ENCODE measurements at regions not wholly inside any gene's neighbourhood (a gene's known extent, or its start where the extent isn't known, plus 50 kb on each side); places are given as distances from the start of the nearest gene placed in this dataset.

DNA sequence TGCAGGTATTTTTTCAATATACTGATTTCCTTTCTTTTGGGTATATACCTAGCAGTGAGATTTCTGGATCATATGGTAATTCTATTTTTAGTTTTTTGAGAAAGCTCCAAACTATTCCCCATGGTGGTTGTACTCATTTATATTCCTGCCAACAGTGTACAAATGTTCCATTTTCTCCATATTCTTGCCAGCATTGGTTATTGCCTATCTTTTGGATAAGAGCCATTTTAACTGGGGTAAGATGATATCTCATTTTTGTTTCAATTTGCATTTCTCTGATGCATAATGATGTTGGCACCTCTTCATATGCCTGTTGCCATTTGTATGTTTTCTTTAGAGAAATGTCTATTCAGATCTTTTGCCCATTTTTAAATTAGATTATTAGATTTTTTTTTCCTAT lies 85.6 kb upstream of the FST start:
- TF ChIP-seq, protein P1, sequence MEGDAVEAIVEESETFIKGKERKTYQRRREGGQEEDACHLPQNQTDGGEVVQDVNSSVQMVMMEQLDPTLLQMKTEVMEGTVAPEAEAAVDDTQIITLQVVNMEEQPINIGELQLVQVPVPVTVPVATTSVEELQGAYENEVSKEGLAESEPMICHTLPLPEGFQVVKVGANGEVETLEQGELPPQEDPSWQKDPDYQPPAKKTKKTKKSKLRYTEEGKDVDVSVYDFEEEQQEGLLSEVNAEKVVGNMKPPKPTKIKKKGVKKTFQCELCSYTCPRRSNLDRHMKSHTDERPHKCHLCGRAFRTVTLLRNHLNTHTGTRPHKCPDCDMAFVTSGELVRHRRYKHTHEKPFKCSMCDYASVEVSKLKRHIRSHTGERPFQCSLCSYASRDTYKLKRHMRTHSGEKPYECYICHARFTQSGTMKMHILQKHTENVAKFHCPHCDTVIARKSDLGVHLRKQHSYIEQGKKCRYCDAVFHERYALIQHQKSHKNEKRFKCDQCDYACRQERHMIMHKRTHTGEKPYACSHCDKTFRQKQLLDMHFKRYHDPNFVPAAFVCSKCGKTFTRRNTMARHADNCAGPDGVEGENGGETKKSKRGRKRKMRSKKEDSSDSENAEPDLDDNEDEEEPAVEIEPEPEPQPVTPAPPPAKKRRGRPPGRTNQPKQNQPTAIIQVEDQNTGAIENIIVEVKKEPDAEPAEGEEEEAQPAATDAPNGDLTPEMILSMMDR (conservative IDR thresholded peaks at IDR 0.05; ENCODE audit: low read depth, low read length), result no peak
- no peak for DNase-seq (ENCODE audit: low read depth)
- H3K4me3 ChIP-seq (ENCODE audit: low read depth, low read length), result no peak overlapping the region

DNA sequence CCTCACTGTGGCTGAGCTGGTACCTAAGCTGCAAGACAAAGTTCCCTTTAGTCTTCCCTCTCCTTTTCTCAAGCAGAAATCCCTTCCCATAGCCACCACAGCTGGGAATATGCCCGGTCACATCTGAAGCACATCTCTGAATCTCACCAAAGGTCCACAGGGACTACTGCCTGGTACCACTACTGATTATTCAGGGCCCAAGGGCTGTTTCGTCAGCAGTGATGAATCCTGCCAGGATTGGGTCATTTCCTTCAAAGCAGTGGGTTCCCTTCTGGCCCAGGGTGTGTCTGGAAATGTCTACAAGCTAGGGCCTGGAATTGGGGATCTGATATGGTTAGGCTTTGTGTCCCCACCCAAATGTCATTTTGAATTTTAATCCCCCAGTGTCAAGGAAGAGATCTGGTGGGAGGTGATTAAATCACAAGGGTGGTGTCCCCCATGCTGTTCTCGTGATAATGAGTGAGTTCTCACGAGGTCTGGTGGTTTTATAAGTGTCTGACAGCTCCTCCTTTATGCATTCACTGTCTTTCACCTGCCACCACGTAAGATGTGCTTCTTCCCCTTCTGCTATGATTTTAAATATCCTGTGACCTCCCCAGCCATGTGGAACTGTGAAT lies 83.2 kb upstream of the FST start:
- no peak for DNase-seq (ENCODE audit: low read depth)
- TF ChIP-seq, protein P1 (conservative IDR thresholded peaks at IDR 0.05; ENCODE audit: low read depth, low read length), result no peak
- no peak overlapping the region for H3K4me3 ChIP-seq (ENCODE audit: low read depth, low read length)

DNA sequence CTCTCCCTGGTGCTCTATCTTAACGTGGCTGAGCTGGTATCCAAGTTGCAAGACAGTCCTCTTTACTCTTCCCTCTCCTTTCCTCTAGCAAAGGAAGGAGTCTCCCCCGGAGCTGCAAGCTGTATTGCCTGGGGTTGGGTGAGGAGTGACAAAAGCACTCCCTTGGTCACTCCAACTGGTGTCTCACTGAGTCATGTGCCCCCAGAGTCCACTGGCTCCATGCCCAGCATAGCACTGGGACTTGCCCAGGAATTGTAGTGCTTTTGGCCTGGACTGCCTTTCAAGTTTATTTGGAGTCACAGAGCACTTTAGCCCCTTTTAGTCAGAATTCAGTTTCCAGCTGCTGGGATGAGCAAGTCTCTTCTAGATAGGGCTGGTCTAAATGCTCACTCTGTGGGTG lies 82.6 kb upstream of the FST start:
- no peak for DNase-seq (ENCODE audit: low read depth)
- TF ChIP-seq, protein P1 (conservative IDR thresholded peaks at IDR 0.05; ENCODE audit: low read depth, low read length), result no peak
- H3K4me3 ChIP-seq (ENCODE audit: low read depth, low read length), result no peak overlapping the region

DNA sequence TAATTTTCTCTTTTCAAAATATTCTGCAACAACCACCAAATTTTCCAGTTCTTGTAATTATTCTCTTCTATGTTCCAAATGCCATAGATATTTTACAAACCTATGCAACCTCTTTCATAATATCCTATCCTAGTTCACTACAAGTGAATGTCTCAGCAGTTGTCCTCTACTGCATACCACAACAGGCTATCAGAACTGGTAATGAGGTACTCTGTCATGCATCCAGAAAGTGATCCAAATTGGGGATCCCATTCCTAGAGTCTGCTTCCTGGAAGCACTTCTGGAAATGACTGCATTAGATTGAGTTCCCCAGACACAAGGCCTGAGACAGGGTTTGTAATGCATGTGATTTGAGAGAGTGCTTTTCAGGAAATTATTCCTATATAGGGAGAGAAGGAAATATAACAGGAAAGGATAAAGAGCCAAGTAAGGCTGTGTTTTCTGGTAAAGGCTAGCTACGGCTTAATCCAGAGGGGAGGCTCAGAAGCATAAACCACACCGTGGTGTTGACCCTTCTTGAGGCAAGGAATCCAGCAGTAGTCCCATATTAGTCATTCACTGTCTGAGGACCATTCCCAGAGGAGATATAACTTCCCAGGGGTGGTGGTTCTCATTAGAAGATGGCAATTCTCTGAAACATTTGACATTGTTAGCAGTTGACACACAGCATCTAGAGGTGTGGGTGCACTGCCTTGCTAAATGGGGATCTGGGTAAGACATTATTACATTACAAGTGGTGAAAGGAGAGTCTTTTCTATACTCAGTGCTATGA lies 80.3 kb upstream of the FST start:
- no peak for DNase-seq (ENCODE audit: low read depth)
- TF ChIP-seq, protein P1 (conservative IDR thresholded peaks at IDR 0.05; ENCODE audit: low read depth, low read length), result no peak
- H3K4me3 ChIP-seq (ENCODE audit: low read depth, low read length), result no peak overlapping the region

DNA sequence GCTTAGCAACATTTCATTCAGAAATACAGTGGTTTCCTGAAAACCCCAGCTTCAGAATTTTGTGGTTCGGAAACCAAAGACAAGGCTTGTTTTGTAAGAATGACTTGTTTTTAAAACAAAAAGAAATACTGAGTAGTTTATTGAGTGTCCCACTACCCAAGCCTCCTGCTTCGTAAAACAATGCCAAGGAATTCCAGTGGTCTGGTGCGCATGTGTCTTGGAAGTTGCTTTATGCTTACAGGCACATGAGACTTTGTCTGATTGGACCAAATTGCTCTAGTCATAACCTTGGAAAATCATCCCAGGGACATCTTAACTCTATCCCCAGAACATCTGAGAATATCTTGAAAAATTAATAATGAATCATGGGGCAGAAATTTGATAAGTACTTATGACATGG lies 77.1 kb upstream of the FST start:
- no peak overlapping the region for H3K4me3 ChIP-seq (ENCODE audit: low read depth, low read length)
- TF ChIP-seq, protein P1 (conservative IDR thresholded peaks at IDR 0.05; ENCODE audit: low read depth, low read length), result no peak
- no peak for DNase-seq (ENCODE audit: low read depth)

DNA sequence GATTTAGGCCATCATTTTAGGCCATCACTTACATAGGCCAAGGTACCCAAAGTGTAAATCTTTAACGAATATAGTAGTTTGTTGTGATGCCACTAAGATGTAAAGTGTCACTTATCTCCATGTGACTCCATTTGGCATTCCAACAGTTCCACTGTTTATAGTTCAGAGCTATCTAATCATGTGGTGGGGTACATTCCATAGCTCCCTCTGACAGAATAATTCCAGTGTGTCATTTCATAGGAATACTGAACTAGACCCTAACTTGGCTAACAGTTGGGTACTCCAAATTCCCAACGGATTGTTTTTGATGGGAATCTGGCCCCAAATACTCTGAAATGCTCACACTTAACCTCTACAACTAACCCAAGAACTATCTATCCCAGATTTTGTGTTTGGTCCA lies 76.7 kb upstream of the FST start:
- H3K4me3 ChIP-seq (ENCODE audit: low read depth, low read length), result no peak overlapping the region
- DNase-seq (ENCODE audit: low read depth), result no peak
- TF ChIP-seq, protein P1 (conservative IDR thresholded peaks at IDR 0.05; ENCODE audit: low read depth, low read length), result no peak

DNA sequence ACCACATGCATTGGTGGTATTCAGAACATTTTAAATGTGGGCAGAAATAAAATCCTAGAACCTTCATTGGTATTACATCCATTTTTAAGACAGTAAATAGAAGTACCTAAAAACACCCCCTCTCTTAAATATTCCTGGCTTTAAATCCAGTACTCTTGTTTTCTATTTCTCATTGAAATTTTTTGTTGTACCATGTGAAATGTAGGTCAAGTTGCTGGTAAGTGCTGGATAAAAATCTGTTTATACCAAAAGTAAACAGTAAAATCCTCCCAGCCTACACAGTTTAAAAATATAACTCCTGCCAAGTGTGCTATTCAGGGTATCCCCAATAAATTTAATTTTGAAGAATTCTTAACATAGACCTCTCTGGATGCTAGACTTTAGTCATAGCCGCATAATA lies 75.0 kb upstream of the FST start:
- H3K4me3 ChIP-seq (ENCODE audit: low read depth, low read length), result no peak overlapping the region
- no peak for DNase-seq (ENCODE audit: low read depth)
- TF ChIP-seq, protein P1 (conservative IDR thresholded peaks at IDR 0.05; ENCODE audit: low read depth, low read length), result no peak

Measured in epithelial cell of proximal tubule (primary cell).